B cell (primary cell): ENCODE measurements at regions not wholly inside any gene's neighbourhood (a gene's known extent, or its start where the extent isn't known, plus 50 kb on each side); places are given as distances from the start of the nearest gene placed in this dataset.

Source experiments
- CTCF ChIP-seq: fragments of 200-600 bp; IDR thresholded peaks from one replicate; pipeline ENCODE4 v1.8.0; 2022; ENCODE audit warnings: antibody characterized with exemption, mild to moderate bottlenecking
- EZH2 ChIP-seq: IDR thresholded peaks from 2 replicates; pipeline ENCODE4 v1.6.1; 2012; ENCODE audit warnings: borderline replicate concordance, low read depth, mild to moderate bottlenecking, moderate library complexity, low read length; ENCODE audit not compliant: insufficient read depth, poor library complexity, severe bottlenecking

DNA sequence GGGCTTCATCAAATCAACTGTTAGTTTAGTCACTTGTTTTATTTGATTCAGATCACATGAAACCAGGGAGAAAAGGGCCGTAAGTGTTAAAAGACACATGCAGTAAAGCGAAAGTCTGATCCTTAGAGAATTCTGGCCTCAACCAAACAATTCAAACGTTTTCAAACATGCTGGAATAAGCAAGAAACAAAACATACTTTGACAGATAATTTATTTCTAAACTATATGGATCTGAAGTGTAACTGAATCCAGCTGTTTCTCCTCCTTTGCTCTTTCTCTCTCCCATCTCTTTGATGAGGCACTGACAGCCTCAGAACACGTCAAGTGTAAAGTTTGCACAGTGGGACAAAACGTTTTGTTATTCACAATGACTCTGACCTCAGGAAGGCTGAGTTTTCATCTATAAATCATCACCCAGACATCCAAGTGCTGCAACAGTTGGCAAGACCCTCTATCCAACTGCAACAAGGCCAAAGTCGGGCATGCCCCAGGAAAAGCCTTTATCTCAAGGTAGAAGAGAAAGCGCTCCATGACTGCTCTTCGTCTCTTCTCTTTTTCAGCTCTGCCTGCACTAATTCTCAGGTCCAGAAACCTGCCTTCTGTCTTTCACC lies 267.1 kb upstream of the MYOCD start:
- TF ChIP-seq CTCF (no peak), EZH2 (no peak)
